HUES64 (cell line): ENCODE measurements at regions not wholly inside any gene's neighbourhood (a gene's known extent, or its start where the extent isn't known, plus 50 kb on each side); places are given as distances from the start of the nearest gene placed in this dataset.
"Not testable (repeated sequence)": the region's sequence is repeated elsewhere in the genome, so short reads cannot be mapped to it uniquely, and the experiment has no call there.

ENCODE experiments used
- H3K27ac ChIP-seq: 2 replicates; pipeline ENCODE4 v1.7.0; 2013; ENCODE audit warnings: low read depth, low read length, inconsistent platforms
- H3K27me3 ChIP-seq: 2 replicates; pipeline ENCODE4 v1.6.1; 2013; ENCODE audit warnings: mild to moderate bottlenecking, low read length; ENCODE audit not compliant: insufficient read depth
- H3K36me3 ChIP-seq: 2 replicates; pipeline ENCODE4 v1.6.1; 2013; ENCODE audit warnings: mild to moderate bottlenecking, low read length; ENCODE audit not compliant: insufficient read depth
- H3K4me1 ChIP-seq: 2 replicates; pipeline ENCODE4 v1.6.1; 2013; ENCODE audit warnings: mild to moderate bottlenecking, low read length, moderate library complexity; ENCODE audit not compliant: insufficient read depth
- H3K4me3 ChIP-seq: 2 replicates; pipeline ENCODE4 v1.5.1; 2013; ENCODE audit warnings: mild to moderate bottlenecking, low read length, moderate library complexity
- H3K9ac ChIP-seq: 2 replicates; pipeline ENCODE4 v1.6.1; 2013; ENCODE audit warnings: mild to moderate bottlenecking, low read depth, low read length
- H3K9me3 ChIP-seq: 2 replicates; pipeline ENCODE4 v1.6.1; 2013; ENCODE audit warnings: low read depth, low read length; ENCODE audit not compliant: insufficient read depth
- WGBS: fragments of 150-250, 120-280 bp; methylation state at CpG from one replicate; pipeline ENCODE4 v1.1.7; 2013; ENCODE audit warnings: missing lambda C conversion rate; 5-methylcytosine and 5-hydroxymethylcytosine counted together

DNA sequence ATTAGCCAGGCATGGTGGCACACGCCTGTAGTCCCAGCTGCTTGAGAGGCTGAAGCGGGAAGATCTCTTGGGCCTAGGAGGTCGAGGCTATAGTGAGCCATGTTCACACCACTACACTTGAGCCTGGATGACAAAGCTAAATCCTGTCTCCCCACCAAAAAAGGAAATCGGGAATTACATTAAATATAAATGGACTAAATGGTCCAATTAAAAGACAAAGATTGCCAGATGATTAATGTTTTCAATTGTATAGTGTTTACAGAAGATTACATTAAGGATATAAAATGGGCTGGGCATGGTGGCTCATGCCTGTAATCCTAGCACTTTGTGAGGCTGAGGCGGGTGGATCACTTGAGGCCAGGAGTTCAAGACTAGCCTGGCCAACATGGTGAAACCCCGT, 179.1 kb downstream of the TOMM20 start:
- H3K36me3 ChIP-seq, H3K27me3 ChIP-seq, H3K9ac ChIP-seq, H3K27ac ChIP-seq, H3K4me3 ChIP-seq, H3K4me1 ChIP-seq, H3K9me3 ChIP-seq: not testable (repeated sequence)
- WGBS: 95% methylated on average over 5 of the region's 6 CpGs

DNA sequence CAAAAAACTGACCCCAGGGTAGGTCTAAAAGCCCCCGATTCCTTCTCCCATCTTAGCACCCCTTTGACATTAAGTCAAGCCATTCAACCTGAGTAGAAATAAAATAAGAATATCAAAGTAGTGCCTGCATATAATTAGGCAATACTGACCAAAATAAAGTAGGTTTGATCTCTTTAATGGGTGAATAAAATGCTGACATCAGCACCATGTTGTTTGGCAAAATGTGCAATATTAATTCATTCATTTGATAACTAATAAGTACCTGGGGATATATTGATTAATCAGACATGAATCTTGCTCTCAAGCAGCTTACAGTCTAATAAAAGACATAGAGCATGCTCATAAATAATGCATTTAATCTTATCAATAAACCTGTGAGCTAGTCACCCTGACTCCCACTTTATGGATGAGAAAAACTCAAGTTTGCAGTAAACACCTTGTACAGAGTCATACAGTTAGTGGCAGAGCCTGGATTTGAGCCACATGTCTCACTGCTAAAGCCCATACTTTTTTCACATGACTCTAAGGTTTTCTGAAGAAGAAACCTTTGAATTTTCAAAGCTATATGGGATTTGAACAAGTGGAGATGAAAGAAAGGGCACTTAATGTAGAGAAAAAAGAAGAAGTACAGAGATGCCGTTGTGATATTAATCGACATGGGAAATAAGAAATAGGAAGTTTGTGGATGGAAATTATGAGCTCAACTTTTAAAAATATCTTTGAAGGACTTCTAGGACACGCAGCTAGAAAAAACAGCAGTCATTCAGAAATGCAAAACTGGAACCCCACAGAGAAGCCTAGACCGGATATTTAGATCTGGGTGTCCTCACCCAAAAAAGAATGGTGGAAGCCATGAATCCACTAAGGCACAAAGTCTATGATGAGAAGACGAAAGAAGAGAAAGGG, 183.9 kb downstream of the TOMM20 start:
- Histone ChIP-seq H3K4me1 (no peaks in the 10 kb centered on the region), H3K9me3 (peaks cover 4% of the 10 kb centered on the region; the same call in 1 of the 2 replicates), H3K27me3 (no peaks in the 10 kb centered on the region), H3K36me3 (no peaks in the 10 kb centered on the region), H3K9ac (no peak overlapping the region), H3K4me3 (no peak overlapping the region), H3K27ac (no peak overlapping the region)
- 89% methylated on average over 5 of the region's 6 CpGs for WGBS

DNA sequence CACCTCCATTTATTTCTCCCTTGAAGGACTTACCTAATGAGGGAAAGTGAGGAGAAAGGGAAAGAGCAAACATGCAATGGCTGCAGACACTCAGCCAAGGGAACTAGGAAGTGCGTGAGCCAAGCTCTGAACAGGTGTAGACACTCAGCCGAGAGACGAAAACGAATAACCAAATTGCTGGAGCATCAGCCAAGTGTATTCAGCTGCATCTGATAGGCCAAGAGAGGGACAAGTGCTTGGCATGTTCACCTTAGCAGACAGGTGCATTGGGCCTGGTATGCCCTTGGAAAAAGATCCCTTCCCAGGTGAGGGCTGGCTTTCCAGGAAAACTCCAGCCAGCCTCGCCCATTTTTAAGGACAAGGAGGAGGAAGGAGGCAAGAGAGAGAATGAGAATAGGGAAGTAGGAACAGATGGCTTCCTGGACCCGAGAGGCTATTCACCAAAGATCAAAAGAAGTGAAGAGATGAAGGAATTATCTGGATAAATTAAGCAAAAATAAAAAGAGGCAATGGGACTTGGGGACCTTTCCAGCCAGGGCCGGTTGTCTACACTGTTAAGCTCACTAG, 184.7 kb downstream of the TOMM20 start:
- no peaks in the 10 kb centered on the region for H3K36me3 ChIP-seq
- WGBS: 80% methylated on average over 7 of the region's 7 CpGs
- no peaks in the 10 kb centered on the region for H3K27me3 ChIP-seq
- H3K4me3 ChIP-seq: no peak overlapping the region
- H3K4me1 ChIP-seq: no peaks in the 10 kb centered on the region
- no peaks in the 10 kb centered on the region for H3K9me3 ChIP-seq
- H3K27ac ChIP-seq: no peak overlapping the region
- H3K9ac ChIP-seq: no peak overlapping the region

GRCh38 chr1:234942879-234943506, 185.6 kb downstream of the TOMM20 start:
- H3K4me1 ChIP-seq: no peaks in the 10 kb centered on the region
- no peak overlapping the region for H3K4me3 ChIP-seq
- WGBS: 93% methylated on average over 5 of the region's 5 CpGs
- H3K27ac ChIP-seq: no peak overlapping the region
- H3K36me3 ChIP-seq: no peaks in the 10 kb centered on the region
- no peak overlapping the region for H3K9ac ChIP-seq
- H3K9me3 ChIP-seq: no peaks in the 10 kb centered on the region
- H3K27me3 ChIP-seq: no peaks in the 10 kb centered on the region

GRCh38 chr1:234942012-234942332, 186.7 kb downstream of the TOMM20 start:
- no peak overlapping the region for H3K4me3 ChIP-seq
- H3K9me3 ChIP-seq: no peaks in the 10 kb centered on the region
- no peak overlapping the region for H3K27ac ChIP-seq
- H3K36me3 ChIP-seq: no peaks in the 10 kb centered on the region
- no peaks in the 10 kb centered on the region for H3K27me3 ChIP-seq
- no peaks in the 10 kb centered on the region for H3K4me1 ChIP-seq
- WGBS: 90% methylated on average over 4 of the region's 4 CpGs
- H3K9ac ChIP-seq: no peak overlapping the region

DNA sequence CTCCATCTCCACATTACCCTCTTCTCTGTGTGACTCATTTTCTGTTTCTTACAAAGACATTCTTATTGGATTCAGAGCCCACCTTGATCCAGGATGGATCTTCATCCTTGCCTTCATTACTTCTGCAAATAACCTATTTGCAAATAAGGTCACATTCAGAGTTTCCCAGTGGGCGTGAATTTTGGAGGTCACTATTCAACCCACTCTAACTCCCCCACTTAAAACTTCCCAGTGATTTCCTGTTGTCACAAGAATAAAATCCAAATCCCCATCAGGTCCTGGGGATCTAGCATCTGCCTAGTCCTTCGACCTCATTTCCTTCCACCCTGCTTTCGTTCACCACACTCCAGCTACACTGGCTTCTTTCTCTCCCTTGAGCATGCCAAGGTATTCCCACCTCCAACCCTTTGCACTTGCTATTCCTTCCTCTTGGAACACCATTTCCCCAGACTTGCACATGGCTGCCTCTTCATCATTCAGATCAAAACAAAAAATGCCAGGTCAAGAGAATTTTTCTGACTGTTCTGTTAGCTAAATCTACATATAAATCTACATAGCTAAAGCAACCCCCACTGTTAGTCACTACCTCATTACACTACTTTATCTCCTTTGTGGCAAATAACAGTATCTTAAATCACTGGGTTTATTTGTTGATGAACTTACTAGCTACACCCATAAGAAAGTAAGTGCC, 187.2 kb downstream of the TOMM20 start:
- no peak overlapping the region for H3K9ac ChIP-seq
- no peaks in the 10 kb centered on the region for H3K36me3 ChIP-seq
- WGBS: 89% methylated on average over 3 of the region's 3 CpGs
- H3K4me3 ChIP-seq: no peak overlapping the region
- H3K4me1 ChIP-seq: no peaks in the 10 kb centered on the region
- H3K9me3 ChIP-seq: no peaks in the 10 kb centered on the region
- H3K27me3 ChIP-seq: no peaks in the 10 kb centered on the region
- no peak overlapping the region for H3K27ac ChIP-seq

DNA sequence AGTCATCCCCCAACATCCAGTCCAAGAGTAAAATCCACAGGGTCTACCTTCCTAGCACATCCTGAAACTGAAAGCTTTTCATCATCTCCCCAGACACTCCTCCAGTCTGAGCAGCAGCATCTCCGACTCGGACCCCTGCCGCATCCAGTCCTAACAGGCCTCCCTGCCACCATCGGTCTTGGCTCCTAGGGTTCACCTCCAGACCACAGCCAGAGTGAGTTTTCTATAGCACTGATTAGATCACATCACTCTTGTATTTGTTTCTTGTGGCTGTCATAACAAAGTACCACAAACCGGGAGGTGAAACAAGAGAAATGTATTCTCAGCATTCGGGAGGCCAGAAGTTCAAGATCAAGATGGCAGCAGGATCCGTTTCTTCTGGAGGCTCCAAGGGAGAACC, 187.8 kb downstream of the TOMM20 start:
- Histone ChIP-seq H3K27ac (no peak overlapping the region), H3K4me1 (no peaks in the 10 kb centered on the region), H3K27me3 (no peaks in the 10 kb centered on the region), H3K9ac (no peak overlapping the region), H3K4me3 (no peak overlapping the region), H3K36me3 (no peaks in the 10 kb centered on the region), H3K9me3 (no peaks in the 10 kb centered on the region)
- 94% methylated on average over 7 of the region's 7 CpGs for WGBS

- Histone ChIP-seq H3K9ac (no peak overlapping the region), H3K27me3 (no peaks in the 10 kb centered on the region), H3K4me1 (no peaks in the 10 kb centered on the region), H3K36me3 (no peaks in the 10 kb centered on the region), H3K27ac (no peak overlapping the region), H3K9me3 (no peaks in the 10 kb centered on the region), H3K4me3 (no peak overlapping the region)
- 83% methylated on average over 7 of the region's 7 CpGs for WGBS
These were observed 189.7 kb downstream of the TOMM20 start for GRCh38 chr1:234938924-234939323.

GRCh38 chr1:234938135-234938534, 190.5 kb downstream of the TOMM20 start:
- H3K9me3 ChIP-seq: no peaks in the 10 kb centered on the region
- H3K36me3 ChIP-seq: no peaks in the 10 kb centered on the region
- H3K4me3 ChIP-seq: no peak overlapping the region
- H3K27me3 ChIP-seq: no peaks in the 10 kb centered on the region
- no CpG with 5 or more reads among the region's 1 CpG for WGBS
- no peaks in the 10 kb centered on the region for H3K4me1 ChIP-seq
- no peak overlapping the region for H3K27ac ChIP-seq
- no peak overlapping the region for H3K9ac ChIP-seq

GRCh38 chr1:234936612-234937389, 191.8 kb downstream of the TOMM20 start:
- H3K27ac ChIP-seq: no peak overlapping the region
- H3K27me3 ChIP-seq: no peaks in the 10 kb centered on the region
- H3K36me3 ChIP-seq: no peaks in the 10 kb centered on the region
- no peak overlapping the region for H3K9ac ChIP-seq
- 95% methylated on average over 5 of the region's 7 CpGs for WGBS
- no peaks in the 10 kb centered on the region for H3K9me3 ChIP-seq
- no peaks in the 10 kb centered on the region for H3K4me1 ChIP-seq
- H3K4me3 ChIP-seq: no peak overlapping the region
